ENCODE measurements at regions not wholly inside any gene's neighbourhood (a gene's known extent, or its start where the extent isn't known, plus 50 kb on each side); places are given as distances from the start of the nearest gene placed in this dataset.

DNA sequence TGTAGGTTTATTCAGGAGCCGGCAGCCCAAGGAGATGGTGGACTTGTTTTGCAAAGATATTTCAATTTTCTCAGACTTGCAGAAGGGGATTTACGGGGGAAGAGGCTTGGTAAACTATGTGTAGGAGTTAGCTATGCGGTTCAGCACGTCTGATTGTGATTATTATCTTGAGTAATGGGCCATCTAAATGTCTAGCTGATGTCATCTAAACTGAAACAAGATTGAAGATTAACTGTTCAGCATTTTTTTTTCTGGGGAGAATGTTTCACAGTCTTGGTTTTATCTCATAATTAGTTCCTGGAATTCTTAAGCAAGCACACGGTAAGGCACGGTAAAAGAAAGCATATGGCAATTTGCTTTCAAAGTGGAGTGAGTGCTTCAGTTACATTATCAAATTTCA lies 207.3 kb upstream of the CXorf51B start:
- TF ChIP-seq, protein P1, sequence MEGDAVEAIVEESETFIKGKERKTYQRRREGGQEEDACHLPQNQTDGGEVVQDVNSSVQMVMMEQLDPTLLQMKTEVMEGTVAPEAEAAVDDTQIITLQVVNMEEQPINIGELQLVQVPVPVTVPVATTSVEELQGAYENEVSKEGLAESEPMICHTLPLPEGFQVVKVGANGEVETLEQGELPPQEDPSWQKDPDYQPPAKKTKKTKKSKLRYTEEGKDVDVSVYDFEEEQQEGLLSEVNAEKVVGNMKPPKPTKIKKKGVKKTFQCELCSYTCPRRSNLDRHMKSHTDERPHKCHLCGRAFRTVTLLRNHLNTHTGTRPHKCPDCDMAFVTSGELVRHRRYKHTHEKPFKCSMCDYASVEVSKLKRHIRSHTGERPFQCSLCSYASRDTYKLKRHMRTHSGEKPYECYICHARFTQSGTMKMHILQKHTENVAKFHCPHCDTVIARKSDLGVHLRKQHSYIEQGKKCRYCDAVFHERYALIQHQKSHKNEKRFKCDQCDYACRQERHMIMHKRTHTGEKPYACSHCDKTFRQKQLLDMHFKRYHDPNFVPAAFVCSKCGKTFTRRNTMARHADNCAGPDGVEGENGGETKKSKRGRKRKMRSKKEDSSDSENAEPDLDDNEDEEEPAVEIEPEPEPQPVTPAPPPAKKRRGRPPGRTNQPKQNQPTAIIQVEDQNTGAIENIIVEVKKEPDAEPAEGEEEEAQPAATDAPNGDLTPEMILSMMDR (IDR thresholded peaks at IDR 0.05 in 2 of 3, conservative IDR thresholded peaks at IDR 0.05 in 1 of 3; ENCODE audit: control insufficient read depth in 2 of 3, extremely low read depth in 1 of 3, insufficient read depth in 1 of 3, low read depth in 3 of 3, low read length in 3 of 3): no peak
- TF ChIP-seq CHD2 (IDR thresholded peaks at IDR 0.05; ENCODE audit: borderline replicate concordance, low read depth, low read length) (no peak), EZH2 (IDR thresholded peaks at IDR 0.05; ENCODE audit: borderline replicate concordance, control insufficient read depth, low read depth, low read length) (no peak), RAD21 (IDR thresholded peaks at IDR 0.05; ENCODE audit: insufficient read depth, low read depth, low read length) (no peak), ZSCAN29 (IDR thresholded peaks at IDR 0.05) (no peak), FOXM1 (IDR thresholded peaks at IDR 0.05; ENCODE audit: low read depth, low read length) (no peak), SUZ12 (IDR thresholded peaks at IDR 0.05; ENCODE audit: unreplicated experiment) (no peak), POU2F2 (IDR thresholded peaks at IDR 0.05; ENCODE audit: borderline replicate concordance, low read depth, low read length) (no peak), NFXL1 (IDR thresholded peaks at IDR 0.05; ENCODE audit: borderline replicate concordance) (no peak)
- TF ChIP-seq, protein P2, sequence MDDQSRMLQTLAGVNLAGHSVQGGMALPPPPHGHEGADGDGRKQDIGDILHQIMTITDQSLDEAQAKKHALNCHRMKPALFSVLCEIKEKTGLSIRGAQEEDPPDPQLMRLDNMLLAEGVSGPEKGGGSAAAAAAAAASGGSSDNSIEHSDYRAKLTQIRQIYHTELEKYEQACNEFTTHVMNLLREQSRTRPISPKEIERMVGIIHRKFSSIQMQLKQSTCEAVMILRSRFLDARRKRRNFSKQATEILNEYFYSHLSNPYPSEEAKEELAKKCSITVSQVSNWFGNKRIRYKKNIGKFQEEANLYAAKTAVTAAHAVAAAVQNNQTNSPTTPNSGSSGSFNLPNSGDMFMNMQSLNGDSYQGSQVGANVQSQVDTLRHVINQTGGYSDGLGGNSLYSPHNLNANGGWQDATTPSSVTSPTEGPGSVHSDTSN (IDR thresholded peaks at IDR 0.05; ENCODE audit: insufficient replicate concordance, low read depth, low read length): no peak
- TF ChIP-seq, protein P3, sequence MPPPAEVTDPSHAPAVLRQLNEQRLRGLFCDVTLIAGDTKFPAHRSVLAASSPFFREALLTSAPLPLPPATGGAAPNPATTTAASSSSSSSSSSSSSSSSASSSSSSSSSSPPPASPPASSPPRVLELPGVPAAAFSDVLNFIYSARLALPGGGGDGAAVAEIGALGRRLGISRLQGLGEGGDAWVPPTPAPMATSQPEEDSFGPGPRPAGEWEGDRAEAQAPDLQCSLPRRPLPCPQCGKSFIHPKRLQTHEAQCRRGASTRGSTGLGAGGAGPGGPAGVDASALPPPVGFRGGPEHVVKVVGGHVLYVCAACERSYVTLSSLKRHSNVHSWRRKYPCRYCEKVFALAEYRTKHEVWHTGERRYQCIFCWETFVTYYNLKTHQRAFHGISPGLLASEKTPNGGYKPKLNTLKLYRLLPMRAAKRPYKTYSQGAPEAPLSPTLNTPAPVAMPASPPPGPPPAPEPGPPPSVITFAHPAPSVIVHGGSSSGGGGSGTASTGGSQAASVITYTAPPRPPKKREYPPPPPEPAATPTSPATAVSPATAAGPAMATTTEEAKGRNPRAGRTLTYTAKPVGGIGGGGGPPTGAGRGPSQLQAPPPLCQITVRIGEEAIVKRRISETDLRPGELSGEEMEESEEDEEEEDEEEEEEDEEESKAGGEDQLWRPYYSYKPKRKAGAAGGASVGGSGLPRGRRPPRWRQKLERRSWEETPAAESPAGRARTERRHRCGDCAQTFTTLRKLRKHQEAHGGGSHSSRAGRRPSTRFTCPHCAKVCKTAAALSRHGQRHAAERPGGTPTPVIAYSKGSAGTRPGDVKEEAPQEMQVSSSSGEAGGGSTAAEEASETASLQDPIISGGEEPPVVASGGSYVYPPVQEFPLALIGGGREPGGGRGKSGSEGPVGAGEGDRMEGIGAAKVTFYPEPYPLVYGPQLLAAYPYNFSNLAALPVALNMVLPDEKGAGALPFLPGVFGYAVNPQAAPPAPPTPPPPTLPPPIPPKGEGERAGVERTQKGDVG (CRISPR knock-in tag; IDR thresholded peaks at IDR 0.05): no peak
- TF ChIP-seq, protein P4, sequence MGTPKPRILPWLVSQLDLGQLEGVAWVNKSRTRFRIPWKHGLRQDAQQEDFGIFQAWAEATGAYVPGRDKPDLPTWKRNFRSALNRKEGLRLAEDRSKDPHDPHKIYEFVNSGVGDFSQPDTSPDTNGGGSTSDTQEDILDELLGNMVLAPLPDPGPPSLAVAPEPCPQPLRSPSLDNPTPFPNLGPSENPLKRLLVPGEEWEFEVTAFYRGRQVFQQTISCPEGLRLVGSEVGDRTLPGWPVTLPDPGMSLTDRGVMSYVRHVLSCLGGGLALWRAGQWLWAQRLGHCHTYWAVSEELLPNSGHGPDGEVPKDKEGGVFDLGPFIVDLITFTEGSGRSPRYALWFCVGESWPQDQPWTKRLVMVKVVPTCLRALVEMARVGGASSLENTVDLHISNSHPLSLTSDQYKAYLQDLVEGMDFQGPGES (IDR thresholded peaks at IDR 0.05): no peak

Data from GM12878 (cell line).